Stimulated activated CD8-positive, alpha-beta memory T cell treated with anti-CD3 and anti-CD28 coated beads, Interleukin-15, amount 100 ng/mL, for 48 hours (primary cell): ENCODE measurements at regions not wholly inside any gene's neighbourhood (a gene's known extent, or its start where the extent isn't known, plus 50 kb on each side); places are given as distances from the start of the nearest gene placed in this dataset.

Experiments used
- DNase-seq, 2 donors: peaks; one replicate each; pipeline ENCODE4 v3.0.0-alpha.2; 2020; ENCODE audit warnings: low read depth in 2 of 2

- DNase-seq: no peak
Measured at GRCh38 chr5:2011481-2012411, 129.0 kb upstream of the IRX4 start.

GRCh38 chr5:2010940-2011339 is 128.2 kb upstream of the IRX4 start:
- no peak for DNase-seq

GRCh38 chr5:2009986-2010914 is 127.5 kb upstream of the IRX4 start:
- DNase-seq: no peak

GRCh38 chr5:2008851-2009629 is 126.3 kb upstream of the IRX4 start:
- no peak for DNase-seq

GRCh38 chr5:2007878-2008501 is 125.3 kb upstream of the IRX4 start:
- no peak for DNase-seq

GRCh38 chr5:2007496-2007877 is 124.8 kb upstream of the IRX4 start:
- no peak for DNase-seq

- no peak for DNase-seq
Measured at GRCh38 chr5:2006971-2007291, 124.2 kb upstream of the IRX4 start.

GRCh38 chr5:2006193-2006970 is 123.7 kb upstream of the IRX4 start:
- DNase-seq: no peak

GRCh38 chr5:2005101-2006041 is 122.6 kb upstream of the IRX4 start:
- no peak for DNase-seq

- no peak for DNase-seq
Measured at GRCh38 chr5:2003690-2004365, 121.1 kb upstream of the IRX4 start.

GRCh38 chr5:2003206-2003605 is 120.5 kb upstream of the IRX4 start:
- no peak for DNase-seq

GRCh38 chr5:2001300-2001699 is 118.6 kb upstream of the IRX4 start:
- no peak for DNase-seq

- DNase-seq: no peak
Measured at GRCh38 chr5:2000591-2000990, 117.9 kb upstream of the IRX4 start.

GRCh38 chr5:1999794-2000193 is 117.1 kb upstream of the IRX4 start:
- no peak for DNase-seq

GRCh38 chr5:1998716-1999317 is 116.1 kb upstream of the IRX4 start:
- DNase-seq: no peak

GRCh38 chr5:1998348-1998669 is 115.6 kb upstream of the IRX4 start:
- DNase-seq: no peak

GRCh38 chr5:1997640-1998347 is 115.1 kb upstream of the IRX4 start:
- no peak for DNase-seq

GRCh38 chr5:1995491-1995890 is 112.8 kb upstream of the IRX4 start:
- DNase-seq: no peak
